GM19035 (cell line): ENCODE measurements at regions not wholly inside any gene's neighbourhood (a gene's known extent, or its start where the extent isn't known, plus 50 kb on each side); places are given as distances from the start of the nearest gene placed in this dataset.
"Not testable (repeated sequence)": the region's sequence is repeated elsewhere in the genome, so short reads cannot be mapped to it uniquely, and the experiment has no call there.

Source experiments
- ATAC-seq: cut with Tn5 transposase; IDR thresholded peaks from one replicate; pipeline ENCODE4 v1.9.1; 2021; ENCODE audit not compliant: unreplicated experiment

- ATAC-seq = no peak
Measured at GRCh38 chr2:5549771-5550170, 142.4 kb upstream of the SOX11 start.

- no peak for ATAC-seq
Measured at GRCh38 chr2:5555636-5556035, 136.5 kb upstream of the SOX11 start.

- no peak for ATAC-seq
Measured at GRCh38 chr2:5561006-5561405, 131.2 kb upstream of the SOX11 start.

- no peak for ATAC-seq
Measured at GRCh38 chr2:5562426-5562825, 129.8 kb upstream of the SOX11 start.

GRCh38 chr2:5562865-5563264 lies 129.3 kb upstream of the SOX11 start:
- no peak for ATAC-seq

GRCh38 chr2:5563411-5563810 lies 128.8 kb upstream of the SOX11 start:
- ATAC-seq = no peak

- no peak for ATAC-seq
Measured at GRCh38 chr2:5569256-5569655, 122.9 kb upstream of the SOX11 start.

GRCh38 chr2:5576015-5576414 lies 116.2 kb upstream of the SOX11 start:
- no peak for ATAC-seq

GRCh38 chr2:5587766-5588165 lies 104.4 kb upstream of the SOX11 start:
- ATAC-seq = no peak

GRCh38 chr2:5588601-5589000 lies 103.6 kb upstream of the SOX11 start:
- no peak for ATAC-seq

GRCh38 chr2:5589183-5589582 lies 103.0 kb upstream of the SOX11 start:
- ATAC-seq = no peak

- ATAC-seq = no peak
Measured at GRCh38 chr2:5590886-5591285, 101.3 kb upstream of the SOX11 start.

GRCh38 chr2:5592916-5593315 lies 99.3 kb upstream of the SOX11 start:
- no peak for ATAC-seq

GRCh38 chr2:5594249-5594695 lies 97.9 kb upstream of the SOX11 start:
- no peak for ATAC-seq

GRCh38 chr2:5596868-5597267 lies 95.3 kb upstream of the SOX11 start:
- ATAC-seq = no peak

- ATAC-seq = no peak
Measured at GRCh38 chr2:5598156-5598555, 94.0 kb upstream of the SOX11 start.

GRCh38 chr2:5609201-5609600 lies 83.0 kb upstream of the SOX11 start:
- ATAC-seq = no peak

GRCh38 chr2:5612666-5613065 lies 79.5 kb upstream of the SOX11 start:
- ATAC-seq = no peak

GRCh38 chr2:5616019-5616418 lies 76.2 kb upstream of the SOX11 start:
- no peak for ATAC-seq

GRCh38 chr2:5617358-5617757 lies 74.8 kb upstream of the SOX11 start:
- ATAC-seq = no peak

GRCh38 chr2:5617796-5618195 lies 74.4 kb upstream of the SOX11 start:
- ATAC-seq = no peak

- no peak for ATAC-seq
Measured at GRCh38 chr2:5618271-5618670, 73.9 kb upstream of the SOX11 start.

- not testable (repeated sequence) for ATAC-seq
Measured at GRCh38 chr2:5625556-5626065, 66.6 kb upstream of the SOX11 start.

GRCh38 chr2:5628484-5628883 lies 63.7 kb upstream of the SOX11 start:
- not testable (repeated sequence) for ATAC-seq
